Heart left ventricle (tissue), 13 donors: ENCODE measurements at regions not wholly inside any gene's neighbourhood (a gene's known extent, or its start where the extent isn't known, plus 50 kb on each side); places are given as distances from the start of the nearest gene placed in this dataset.

Experiments used
- POLR2A ChIP-seq, 2 donors: fragments of 450-650 bp; IDR thresholded peaks; one replicate each; pipeline ENCODE4 v1.6.1; 2017; ENCODE audit warnings: antibody characterized with exemption in 2 of 2, mild to moderate bottlenecking in 2 of 2, moderate library complexity in 2 of 2
- TF ChIP-seq, protein P1 (sequence below), 12 donors: fragments of 200-600 bp; sonication (generic) in 4 of 12; IDR thresholded peaks; one replicate each; pipeline versions ENCODE4 v1.5.0 to v1.8.0; 2018 to 2022; ENCODE audit warnings: antibody characterized with exemption in 12 of 12, mild to moderate bottlenecking in 5 of 12
- donor health status: ischemic (EF 13 %, LVEDD 7.1; RV severe dilation, severe dysfunction).
- donor health status: DM: no; HTN: yes; CAD: no.
- donor health status: DM: no; HTN: no; CAD: no.
- donor health status: ischemic (EF 25% LVEDD 6.9; RV normal size, moderate dysfunction).
- donor health status: ischemic (EF 25% LVEDD 5.7; RV mildly dilated, moderate dysfunction).
- donor health status: ischemic (EF 35%, LVEDD 5.7; RV mildly dilated, moderate dysfunction).
- donor health status: nonischemic (EF 11% LVEDD 7.7; RV severe dilation, severe dysfunction).
- donor health status: DM: yes; HTN: yes; CAD: no.
- donor health status: PGD.
- donor health status: ischemic (EF 29% LVEDD 5.4; RV normal size, mild dysfunction).
- donor health status: nonischemic (EF 23%, LVEDD 6.1; RV moderate dilation, normal function).

DNA sequence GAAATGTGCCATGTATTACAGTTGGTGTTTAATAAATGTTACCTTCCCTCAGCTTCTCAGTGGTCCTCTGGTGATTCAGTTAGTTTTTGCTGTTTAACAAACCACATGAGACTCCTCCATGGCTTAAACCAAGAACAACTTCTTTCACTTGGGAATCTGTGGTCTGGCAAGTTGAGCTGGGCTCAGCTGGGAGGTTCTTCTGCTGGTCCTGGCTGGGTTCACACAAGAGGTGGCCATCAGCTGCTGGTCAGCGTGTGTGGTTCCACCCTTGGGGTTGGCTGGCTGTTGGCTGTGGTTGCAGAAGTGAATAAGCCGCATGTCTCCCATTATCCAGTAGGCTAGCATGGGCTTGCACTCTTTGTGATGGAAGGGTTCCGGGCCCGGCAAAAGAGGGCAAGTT, 160.5 kb downstream of the MIAT start:
- TF ChIP-seq, protein P1, sequence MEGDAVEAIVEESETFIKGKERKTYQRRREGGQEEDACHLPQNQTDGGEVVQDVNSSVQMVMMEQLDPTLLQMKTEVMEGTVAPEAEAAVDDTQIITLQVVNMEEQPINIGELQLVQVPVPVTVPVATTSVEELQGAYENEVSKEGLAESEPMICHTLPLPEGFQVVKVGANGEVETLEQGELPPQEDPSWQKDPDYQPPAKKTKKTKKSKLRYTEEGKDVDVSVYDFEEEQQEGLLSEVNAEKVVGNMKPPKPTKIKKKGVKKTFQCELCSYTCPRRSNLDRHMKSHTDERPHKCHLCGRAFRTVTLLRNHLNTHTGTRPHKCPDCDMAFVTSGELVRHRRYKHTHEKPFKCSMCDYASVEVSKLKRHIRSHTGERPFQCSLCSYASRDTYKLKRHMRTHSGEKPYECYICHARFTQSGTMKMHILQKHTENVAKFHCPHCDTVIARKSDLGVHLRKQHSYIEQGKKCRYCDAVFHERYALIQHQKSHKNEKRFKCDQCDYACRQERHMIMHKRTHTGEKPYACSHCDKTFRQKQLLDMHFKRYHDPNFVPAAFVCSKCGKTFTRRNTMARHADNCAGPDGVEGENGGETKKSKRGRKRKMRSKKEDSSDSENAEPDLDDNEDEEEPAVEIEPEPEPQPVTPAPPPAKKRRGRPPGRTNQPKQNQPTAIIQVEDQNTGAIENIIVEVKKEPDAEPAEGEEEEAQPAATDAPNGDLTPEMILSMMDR (IDR thresholded peaks at IDR 0.05), result no peak
- TF ChIP-seq POLR2A (IDR thresholded peaks at IDR 0.05), result no peak
